Progenitor cell of endocrine pancreas (in vitro differentiated cells): ENCODE measurements at regions not wholly inside any gene's neighbourhood (a gene's known extent, or its start where the extent isn't known, plus 50 kb on each side); places are given as distances from the start of the nearest gene placed in this dataset.

Source experiments
- DNase-seq: peaks from one replicate; pipeline ENCODE4 v3.0.0; 2021; ENCODE audit warnings: low spot score; ENCODE audit not compliant: unreplicated experiment
- H3K27ac Mint-ChIP-seq: 2 replicates; pipeline ENCODE4 v1.8.0; 2021; ENCODE audit warnings: mild to moderate bottlenecking, moderate library complexity, mixed read lengths
- H3K27me3 Mint-ChIP-seq: 2 replicates; pipeline ENCODE4 v1.8.0; 2021; ENCODE audit warnings: mixed read lengths
- H3K36me3 Mint-ChIP-seq: 2 replicates; pipeline ENCODE4 v1.8.0; 2022; ENCODE audit warnings: mixed read lengths; ENCODE audit not compliant: insufficient read depth
- H3K4me1 Mint-ChIP-seq: 2 replicates; pipeline ENCODE4 v1.8.0; 2021; ENCODE audit warnings: low read depth, mixed read lengths
- H3K4me3 Mint-ChIP-seq: 2 replicates; pipeline ENCODE4 v1.8.0; 2021; ENCODE audit warnings: low read depth, mild to moderate bottlenecking, moderate library complexity, mixed read lengths
- H3K9me3 Mint-ChIP-seq: 2 replicates; pipeline ENCODE4 v1.8.0; 2021; ENCODE audit warnings: low read depth, mixed read lengths
- CTCF ChIP-seq: fragments of 200-600 bp; sonication (generic); IDR thresholded peaks from one replicate; pipeline ENCODE4 v1.5.0; 2021; ENCODE audit warnings: antibody characterized with exemption, mild to moderate bottlenecking; ENCODE audit not compliant: unreplicated experiment

- no peak for DNase-seq
- H3K36me3 Mint-ChIP-seq = no peaks in the 10 kb centered on the region
- no peak for TF ChIP-seq CTCF
- H3K27me3 Mint-ChIP-seq = no peaks in the 10 kb centered on the region
- peaks cover 30% of the 10 kb centered on the region for H3K9me3 Mint-ChIP-seq
- H3K27ac Mint-ChIP-seq = no peak overlapping the region
- H3K4me1 Mint-ChIP-seq = no peaks in the 10 kb centered on the region
- H3K4me3 Mint-ChIP-seq = no peak overlapping the region
These were observed 140.4 kb upstream of the SLITRK2 start for GRCh38 chrX:145677109-145677817.

GRCh38 chrX:145682518-145683298, 134.9 kb upstream of the SLITRK2 start:
- no peak for TF ChIP-seq CTCF
- no peak overlapping the region for H3K27ac Mint-ChIP-seq
- H3K9me3 Mint-ChIP-seq = peaks cover 17% of the 10 kb centered on the region
- H3K4me3 Mint-ChIP-seq = no peak overlapping the region
- no peak for DNase-seq
- no peaks in the 10 kb centered on the region for H3K4me1 Mint-ChIP-seq
- no peaks in the 10 kb centered on the region for H3K27me3 Mint-ChIP-seq
- no peaks in the 10 kb centered on the region for H3K36me3 Mint-ChIP-seq

- DNase-seq = no peak
- H3K36me3 Mint-ChIP-seq = no peaks in the 10 kb centered on the region
- peaks cover 24% of the 10 kb centered on the region for H3K9me3 Mint-ChIP-seq
- no peaks in the 10 kb centered on the region for H3K4me1 Mint-ChIP-seq
- no peak overlapping the region for H3K4me3 Mint-ChIP-seq
- no peak overlapping the region for H3K27ac Mint-ChIP-seq
- TF ChIP-seq CTCF = no peak
- H3K27me3 Mint-ChIP-seq = no peaks in the 10 kb centered on the region
These were observed 130.5 kb upstream of the SLITRK2 start for GRCh38 chrX:145687146-145687545.

GRCh38 chrX:145687707-145688106, 129.9 kb upstream of the SLITRK2 start:
- Mint-ChIP-seq H3K9me3 (peaks cover 26% of the 10 kb centered on the region), H3K4me1 (no peaks in the 10 kb centered on the region), H3K27me3 (no peaks in the 10 kb centered on the region), H3K36me3 (no peaks in the 10 kb centered on the region), H3K27ac (no peak overlapping the region), H3K4me3 (no peak overlapping the region)
- no peak for TF ChIP-seq CTCF
- no peak for DNase-seq

- Mint-ChIP-seq H3K27me3 (no peaks in the 10 kb centered on the region), H3K9me3 (peaks cover 40% of the 10 kb centered on the region), H3K4me1 (no peaks in the 10 kb centered on the region), H3K36me3 (no peaks in the 10 kb centered on the region), H3K4me3 (no peak overlapping the region), H3K27ac (no peak overlapping the region)
- no peak for DNase-seq
- TF ChIP-seq CTCF = no peak
These were observed 123.6 kb upstream of the SLITRK2 start for GRCh38 chrX:145694048-145694447.
